H1 (cell line): ENCODE measurements at regions not wholly inside any gene's neighbourhood (a gene's known extent, or its start where the extent isn't known, plus 50 kb on each side); places are given as distances from the start of the nearest gene placed in this dataset.

Source experiments
- TF ChIP-seq, protein P1 (sequence below): IDR thresholded peaks from 2 replicates; pipeline ENCODE4 v1.6.1; 2011; ENCODE audit warnings: low read depth, mild to moderate bottlenecking, low read length; ENCODE audit not compliant: insufficient read depth

DNA sequence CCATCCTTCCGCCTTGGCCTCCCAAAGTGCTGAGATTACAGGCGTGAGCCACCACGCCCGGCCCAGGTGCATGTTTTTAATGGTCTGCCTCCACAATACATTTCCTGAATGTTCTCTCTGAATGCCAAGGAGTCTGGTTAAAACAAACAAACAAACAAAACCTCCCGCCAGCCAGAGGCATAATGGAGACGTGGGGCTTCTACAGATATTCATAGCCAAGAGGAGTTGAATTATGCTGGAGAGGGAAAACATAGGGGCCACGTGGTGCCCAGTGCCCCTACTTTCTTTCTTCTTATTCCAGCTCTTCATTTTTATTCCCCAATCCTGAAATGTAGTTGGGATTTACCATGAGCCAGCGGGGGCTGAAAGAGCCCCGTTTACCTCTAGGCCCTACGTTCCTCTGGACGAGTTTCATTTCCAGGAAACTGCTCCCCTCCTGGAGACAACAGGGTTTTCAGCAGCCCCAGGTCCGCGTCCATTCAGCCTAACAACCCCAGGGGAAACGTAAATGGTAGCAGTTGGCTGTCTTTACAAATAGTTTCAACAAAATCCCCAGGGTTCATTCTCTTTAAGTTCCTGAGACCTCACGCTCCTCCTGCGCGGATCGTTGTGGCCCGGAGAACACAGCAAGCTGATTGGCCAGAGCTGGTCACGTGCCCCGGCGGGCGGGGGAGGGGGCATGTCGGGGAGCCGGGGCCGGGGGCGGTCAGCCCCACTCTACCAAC lies 108.5 kb upstream of the ESRRB start (continued):
- TF ChIP-seq, protein P1, sequence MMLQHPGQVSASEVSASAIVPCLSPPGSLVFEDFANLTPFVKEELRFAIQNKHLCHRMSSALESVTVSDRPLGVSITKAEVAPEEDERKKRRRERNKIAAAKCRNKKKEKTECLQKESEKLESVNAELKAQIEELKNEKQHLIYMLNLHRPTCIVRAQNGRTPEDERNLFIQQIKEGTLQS, result peak; percentile 52; the same call in 1 of the 2 replicates
